ENCODE measurements at regions not wholly inside any gene's neighbourhood (a gene's known extent, or its start where the extent isn't known, plus 50 kb on each side); places are given as distances from the start of the nearest gene placed in this dataset.
A peak's percentile ranks its signal among the peaks of the same experiment; 100 is the strongest.

DNA sequence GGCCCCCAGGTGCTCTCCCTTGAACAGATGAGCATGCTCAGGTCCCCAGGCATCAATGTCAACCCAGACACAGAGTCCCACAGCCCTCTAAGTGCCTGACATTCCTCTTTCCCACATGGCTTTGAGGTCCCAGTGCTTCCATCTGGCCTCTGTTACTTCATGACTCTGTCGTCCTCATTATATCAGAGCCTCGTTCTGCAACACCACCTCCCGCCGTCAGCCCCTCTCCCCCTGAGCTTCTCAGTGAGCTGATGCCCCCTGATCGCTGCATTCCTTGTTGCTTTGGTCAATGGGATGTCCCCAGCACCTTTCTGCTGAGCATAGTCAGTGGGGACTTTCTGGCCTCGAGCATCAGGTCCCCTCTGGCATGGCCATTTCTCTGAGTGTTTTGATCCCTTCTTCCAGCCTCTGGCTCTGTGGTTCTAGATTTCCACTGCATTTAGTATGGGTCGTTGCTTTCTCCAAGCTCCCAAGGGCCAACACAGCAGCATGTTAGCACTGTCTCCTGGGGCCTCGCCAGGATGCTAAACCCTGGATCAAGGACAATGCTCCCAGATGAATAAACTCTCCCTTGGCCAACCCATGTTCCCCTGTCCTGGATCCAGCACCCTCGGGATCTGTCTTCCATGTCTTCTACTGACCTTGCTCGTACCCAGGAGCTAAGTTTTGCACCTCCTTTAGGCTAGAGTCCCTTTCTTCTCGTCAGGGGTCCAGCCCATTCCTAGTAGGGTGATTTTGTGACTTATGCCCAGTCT lies 143.2 kb upstream of the TWIST2 start:
- DNase-seq = no peak

DNA sequence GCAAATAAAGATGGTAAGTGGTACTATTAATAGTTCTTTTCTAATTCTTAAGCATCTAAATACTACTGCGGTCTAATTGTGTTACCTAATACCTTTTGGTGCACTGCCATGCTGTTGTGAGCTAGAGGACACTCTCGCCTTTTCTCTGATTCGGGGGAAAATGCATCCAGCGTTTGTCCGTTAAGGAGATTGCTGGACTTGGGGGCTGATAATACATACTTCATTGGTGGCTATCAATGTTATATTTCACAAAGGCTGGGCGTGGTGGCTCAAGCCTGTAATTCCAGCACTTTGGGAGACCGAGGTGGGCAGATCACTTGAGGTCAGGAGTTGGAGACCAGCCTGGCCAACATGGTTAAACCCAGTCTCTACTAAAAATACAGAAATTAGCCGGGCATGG lies 141.7 kb upstream of the TWIST2 start:
- DNase-seq = no peak

DNA sequence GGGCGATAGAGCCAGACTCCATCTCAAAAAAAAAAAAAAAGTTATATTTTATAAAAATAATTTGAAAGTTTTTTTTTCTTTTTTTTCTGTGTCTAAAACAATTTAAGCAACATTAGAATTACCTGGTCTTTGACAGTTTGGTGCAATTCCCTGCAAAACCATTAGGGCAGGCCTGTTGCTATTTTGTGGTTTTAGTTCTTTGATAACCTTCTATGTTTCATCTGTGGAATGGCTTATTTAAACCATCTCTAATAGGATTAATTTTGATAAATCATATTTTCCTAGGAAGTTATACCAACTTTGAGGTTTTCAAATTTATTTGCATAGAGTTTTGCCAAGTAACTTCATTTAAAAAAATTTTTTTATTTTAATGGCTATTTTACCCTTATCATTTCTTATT lies 141.2 kb upstream of the TWIST2 start:
- no peak for DNase-seq

DNA sequence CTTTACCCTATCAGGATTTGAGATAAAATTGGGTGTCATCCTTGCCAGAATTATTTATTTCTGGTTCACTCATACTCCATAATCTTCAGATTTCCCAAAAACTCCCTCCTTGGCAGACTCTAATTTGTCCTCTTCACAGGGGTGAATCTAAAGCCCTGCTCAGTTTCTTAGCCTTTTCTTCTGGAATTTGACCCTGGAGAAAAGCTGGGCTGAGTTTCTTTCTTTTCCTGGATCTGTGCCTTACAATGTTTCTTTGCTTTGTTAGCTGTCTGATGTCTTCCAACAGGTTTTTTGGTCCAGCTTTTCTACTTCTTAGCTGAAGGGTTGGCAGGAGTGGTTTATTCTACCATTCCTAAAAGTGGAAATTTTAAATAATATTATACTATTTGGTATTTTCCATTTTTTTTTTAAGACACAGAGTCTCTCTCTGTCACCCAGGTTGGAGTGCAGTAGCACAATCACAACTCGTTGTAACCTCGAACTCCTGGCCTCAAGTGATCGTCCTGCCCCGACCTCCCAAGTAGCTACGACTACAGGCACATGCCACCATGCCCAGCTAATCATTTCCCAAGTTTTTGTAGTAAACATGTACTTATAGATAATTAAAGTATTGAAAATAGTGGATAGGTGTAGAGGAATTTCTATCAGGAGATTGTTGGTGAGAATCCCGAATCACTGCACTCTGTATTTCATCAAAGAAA lies 138.4 kb upstream of the TWIST2 start:
- DNase-seq = no peak

DNA sequence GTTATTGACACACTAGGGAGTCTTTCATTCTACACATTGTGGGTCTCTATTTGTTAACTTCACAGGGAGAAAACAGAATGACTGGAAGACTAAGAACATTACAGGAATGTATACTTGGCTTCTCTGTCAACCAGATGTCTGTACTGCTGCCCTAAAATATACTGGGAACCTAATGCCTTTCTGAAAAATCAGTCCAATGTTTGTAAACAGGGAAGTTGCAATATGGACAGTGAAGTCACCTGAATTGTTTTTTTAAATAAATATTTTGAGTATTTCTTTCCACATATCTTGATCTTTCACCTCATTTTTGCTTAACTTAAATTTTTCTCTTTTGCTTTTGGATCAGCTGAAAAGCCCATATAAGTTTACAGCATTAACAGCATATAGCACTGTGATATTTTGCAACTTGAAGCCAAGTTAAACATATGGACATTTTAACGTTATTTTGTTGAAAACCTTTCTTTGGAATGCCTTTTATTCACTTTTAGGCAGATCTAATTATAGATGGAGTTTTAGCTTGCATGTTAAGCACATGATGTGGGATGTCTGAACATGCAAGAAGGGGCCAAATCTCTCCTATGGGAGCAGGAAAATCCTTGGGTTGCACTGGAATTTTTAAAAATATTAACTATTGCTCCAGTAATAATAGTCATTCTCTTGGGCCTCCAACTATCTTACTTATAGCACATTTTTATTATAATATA lies 137.7 kb upstream of the TWIST2 start:
- no peak for DNase-seq

DNA sequence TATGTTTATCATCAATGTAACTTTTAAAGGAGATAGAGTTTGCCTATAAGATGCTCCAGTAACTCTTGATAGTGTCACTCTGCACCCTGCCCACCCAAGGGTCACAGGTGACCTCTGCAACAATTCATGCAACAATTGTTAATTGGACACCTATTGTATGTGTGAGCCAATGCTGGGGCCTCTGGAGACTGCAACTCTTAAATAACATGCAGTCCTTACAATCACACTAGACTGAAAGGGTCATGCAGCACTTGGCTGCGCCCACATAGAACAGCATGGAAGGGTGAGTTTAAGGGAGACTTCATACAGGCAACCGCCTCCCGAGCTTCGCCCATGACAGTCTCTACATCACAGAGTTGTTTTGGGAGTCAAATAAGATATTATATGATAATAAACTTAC lies 137.1 kb upstream of the TWIST2 start:
- DNase-seq = no peak

DNA sequence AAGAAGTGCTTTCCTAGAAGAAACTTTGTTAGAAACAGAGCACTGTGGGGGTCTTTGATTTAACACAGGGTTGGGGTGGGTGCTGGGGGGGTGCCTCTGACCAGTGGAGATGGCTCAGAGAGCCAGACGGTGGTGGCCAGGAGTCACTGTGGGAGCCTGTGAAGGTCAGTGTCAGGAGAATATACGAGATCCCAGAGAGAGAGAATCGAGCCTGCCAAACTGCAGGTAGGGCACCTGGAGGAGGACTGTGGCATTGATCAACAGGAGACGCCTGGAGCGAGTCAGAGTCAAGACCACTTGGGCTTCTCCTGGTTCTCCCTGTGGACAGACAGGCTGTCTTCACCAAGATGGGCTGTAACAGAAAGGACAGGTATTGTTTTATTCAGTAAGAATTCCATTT lies 136.5 kb upstream of the TWIST2 start:
- DNase-seq = no peak

DNA sequence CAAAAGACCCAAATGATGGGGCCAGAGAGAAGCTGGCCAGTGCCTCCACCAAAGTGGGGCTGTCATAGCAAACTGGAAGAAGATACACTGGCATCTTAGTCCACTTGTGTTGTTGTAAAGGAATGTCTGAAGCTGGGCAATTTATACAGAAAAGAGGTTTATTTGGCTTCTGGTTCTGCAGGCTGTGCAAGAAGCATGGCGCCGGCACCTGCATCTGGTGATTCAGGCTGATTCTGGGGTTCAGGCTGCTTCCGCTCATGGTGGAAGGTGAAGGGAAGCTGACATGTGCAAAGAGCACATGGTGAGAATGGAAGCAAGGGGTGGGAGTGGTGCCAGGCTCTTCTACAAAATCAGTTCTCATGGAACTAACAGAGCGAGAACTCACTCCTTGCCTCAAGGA lies 135.9 kb upstream of the TWIST2 start:
- no peak for DNase-seq

DNA sequence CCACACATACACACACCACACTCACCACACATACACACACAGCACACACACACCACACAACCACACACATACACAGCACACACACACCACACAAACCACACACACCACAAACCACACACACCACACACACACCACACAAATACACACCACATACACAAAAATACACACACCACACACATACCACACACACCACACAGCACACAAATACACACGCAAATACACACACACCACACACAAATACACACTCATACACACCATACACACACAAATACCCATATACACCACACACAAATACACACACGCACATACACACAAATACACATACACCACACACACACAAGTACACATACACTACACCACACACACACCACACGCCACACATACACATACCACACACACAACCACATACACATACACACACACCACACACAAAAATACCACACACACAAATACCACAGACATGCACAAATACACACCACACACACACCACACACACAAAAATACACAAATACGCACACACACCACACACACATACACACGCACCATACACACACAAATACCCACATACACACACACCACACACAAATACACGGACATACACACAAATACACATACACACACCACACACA lies 134.6 kb upstream of the TWIST2 start:
- no peak for DNase-seq

DNA sequence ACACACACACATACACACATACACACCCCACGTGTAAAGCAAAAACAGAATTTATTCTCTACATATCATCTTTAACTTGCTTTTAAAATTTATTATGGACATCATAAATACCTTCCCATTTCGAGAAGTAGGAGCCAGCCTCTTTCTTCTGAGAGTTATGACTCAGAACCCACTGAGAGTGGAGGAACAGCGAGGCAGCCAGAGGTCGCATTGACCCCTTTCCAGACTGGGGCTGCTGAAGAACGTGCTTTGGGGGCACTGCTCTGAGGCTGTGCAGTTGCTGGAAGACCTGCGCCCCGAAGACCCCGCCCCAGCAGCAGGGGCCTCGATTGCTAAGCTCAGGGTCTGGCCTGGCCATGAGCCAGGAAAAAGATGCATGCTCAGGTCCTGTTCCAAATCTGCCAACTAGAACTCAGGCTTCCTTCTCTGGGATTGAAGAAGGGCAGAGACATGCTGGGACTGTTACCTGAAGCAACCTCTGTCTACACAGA lies 133.8 kb upstream of the TWIST2 start:
- DNase-seq = no peak

DNA sequence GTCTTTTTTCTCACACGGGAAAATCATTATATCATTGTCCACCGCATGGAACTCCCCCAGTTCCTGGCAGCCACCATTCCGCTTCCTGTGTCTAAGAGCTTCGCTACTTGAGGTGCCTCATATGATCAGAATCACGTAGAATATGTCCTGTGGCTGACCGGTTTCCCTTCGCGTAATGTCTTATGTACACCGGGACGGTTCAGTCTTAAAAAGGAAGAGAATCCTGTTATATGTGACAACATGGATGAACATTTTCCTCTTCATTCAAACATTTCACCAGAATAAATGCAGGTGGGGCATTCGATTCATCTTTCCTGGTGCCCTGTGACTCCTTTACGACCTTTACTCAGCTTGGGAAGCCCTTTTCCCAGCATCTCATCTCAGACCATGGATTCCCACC lies 131.7 kb upstream of the TWIST2 start:
- no peak for DNase-seq

DNA sequence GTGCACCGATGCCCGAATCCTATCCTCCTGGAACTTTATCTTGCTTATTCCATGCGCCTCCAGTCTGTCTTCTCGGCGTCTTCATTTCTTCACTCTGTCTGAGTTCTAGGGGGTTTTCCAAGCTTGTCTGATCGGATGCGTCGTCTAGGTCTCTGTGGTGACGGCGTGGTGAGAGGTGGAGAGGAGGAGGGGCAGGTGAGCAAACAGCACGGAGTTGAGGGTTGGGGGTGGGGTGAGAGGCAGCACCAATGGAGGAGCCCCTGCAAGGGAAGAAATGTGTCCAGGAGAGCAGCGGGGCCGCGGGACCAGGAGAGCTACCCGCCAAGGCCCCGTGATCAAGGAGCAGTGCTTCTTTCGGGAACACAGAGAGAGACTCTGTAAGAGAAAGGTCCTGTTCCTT lies 131.3 kb upstream of the TWIST2 start:
- no peak for DNase-seq

DNA sequence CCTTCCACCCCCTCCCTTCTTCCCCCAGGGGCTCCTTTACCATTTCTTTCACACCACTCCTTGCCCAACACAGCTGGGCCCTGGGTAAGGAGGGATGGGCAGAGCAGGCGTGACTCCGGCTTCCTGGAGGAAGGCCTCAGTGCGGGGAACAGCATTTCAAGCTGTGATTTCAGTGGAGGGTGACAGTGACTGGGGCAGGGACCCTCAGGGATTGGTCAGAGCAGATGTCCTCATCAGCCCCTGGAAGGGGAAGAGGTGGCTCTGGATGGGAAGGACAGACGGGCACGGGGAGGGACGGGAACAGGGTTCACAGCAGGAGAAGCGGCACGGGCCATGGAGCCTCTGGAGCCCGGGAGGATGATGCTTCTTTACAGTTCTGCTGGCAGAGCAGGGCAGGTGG lies 130.8 kb upstream of the TWIST2 start:
- no peak for DNase-seq

DNA sequence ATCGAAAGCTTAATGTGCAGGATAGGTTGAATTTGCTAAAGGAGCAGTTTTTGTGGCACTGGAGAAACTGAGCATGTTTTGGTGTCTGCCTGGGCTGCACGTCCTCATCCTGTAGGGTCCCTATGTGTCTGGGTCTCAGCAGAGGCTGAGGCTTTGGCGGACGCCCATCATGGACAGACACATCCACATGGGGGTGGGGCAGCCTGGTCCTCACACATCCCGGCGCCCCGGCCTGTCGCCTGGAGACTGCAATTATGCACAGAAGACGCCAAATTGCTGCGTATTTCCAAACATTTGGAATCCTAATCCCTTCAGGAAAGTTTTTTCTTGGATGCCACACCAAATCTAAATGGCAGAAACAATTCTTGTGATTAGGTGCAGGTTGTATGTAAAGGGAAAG lies 128.2 kb upstream of the TWIST2 start:
- DNase-seq = no peak

DNA sequence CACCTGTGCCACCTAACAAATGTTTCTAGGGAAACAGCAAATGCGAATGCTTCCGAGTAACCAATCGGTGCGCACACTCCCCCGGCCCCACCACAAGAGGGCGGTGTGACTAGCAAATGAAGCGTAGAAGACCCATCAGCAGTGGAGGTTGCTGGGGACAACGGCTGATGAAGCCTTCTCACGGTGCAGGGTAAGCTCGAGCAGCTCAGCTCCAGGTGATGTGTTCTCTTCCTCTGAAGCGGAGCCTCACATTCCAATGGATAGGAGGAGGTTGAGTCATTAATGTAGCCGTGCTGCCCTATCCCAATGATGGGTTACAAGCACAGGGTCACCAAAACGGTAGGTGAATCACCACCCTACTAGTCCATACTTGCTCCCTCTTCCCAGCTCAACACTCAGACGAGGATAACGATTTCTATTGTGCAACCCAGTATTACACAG lies 127.6 kb upstream of the TWIST2 start:
- peak; percentile 22 to 82 for DNase-seq

DNA sequence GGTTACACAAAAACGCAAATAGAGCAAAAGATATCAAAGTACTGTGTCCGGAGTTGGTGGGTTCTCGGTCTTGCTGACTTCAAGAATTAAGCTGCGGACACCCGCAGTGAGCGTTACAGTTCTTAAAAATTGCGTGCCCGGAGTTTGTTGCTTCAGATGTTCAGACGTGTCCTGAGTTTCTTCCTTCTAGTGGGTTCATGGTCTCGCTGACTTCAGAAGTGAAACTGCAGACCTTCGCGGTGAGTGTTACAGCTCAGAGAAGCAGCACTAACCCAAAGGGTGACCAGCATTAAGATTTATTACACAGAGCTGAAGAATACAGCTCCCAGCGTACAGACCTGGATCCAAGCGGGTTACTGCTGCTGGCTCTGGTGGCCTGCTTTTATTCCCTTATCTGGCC lies 125.7 kb upstream of the TWIST2 start:
- no peak for DNase-seq

DNA sequence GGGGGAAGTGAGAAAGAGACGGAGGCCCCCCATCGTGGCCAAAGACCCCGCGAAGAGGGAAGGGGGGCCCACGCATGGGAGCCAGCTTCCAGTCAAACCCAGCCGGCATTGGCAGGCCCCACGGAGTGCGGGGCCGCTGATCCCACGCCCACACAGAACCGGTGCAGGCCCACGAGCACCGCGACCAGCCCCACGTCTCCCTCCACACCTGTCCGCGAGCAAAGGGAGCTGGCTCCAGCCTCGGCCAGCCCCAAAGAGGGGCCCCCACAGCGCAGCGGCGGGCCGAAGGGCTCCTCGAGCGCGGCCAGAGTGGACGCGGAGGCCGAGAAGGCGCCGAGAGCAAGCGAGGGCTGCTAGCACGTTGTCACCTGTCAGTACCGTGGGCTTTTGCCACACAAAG lies 125.0 kb upstream of the TWIST2 start:
- DNase-seq = no peak

DNA sequence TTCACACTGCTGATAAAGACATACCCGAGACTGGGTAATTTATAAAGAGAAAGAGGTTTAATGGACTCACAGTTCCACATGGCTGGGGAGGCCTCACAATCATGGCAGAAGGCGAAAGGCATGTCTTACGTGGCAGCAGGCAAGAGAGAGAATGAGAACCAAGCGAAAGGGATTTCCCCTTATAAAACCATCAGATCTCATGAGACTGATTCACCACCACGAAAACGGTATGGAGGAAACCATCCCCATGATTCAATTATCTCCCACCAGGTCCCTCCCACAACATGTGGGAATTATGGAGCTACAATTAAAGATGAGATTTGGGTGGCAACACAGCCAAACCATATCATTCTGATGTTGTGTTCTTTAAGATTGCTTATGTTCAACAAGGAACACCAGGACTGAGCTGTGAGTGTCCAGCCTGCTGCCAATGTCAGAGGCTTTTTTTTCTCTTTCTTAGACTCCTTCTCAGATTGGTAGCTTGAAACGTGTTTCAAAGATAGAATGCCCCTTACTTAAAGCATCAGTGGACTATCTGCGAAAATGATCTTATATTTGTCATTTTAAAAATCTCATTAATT lies 124.1 kb upstream of the TWIST2 start:
- peak; percentile 46 to 66 for DNase-seq

DNA sequence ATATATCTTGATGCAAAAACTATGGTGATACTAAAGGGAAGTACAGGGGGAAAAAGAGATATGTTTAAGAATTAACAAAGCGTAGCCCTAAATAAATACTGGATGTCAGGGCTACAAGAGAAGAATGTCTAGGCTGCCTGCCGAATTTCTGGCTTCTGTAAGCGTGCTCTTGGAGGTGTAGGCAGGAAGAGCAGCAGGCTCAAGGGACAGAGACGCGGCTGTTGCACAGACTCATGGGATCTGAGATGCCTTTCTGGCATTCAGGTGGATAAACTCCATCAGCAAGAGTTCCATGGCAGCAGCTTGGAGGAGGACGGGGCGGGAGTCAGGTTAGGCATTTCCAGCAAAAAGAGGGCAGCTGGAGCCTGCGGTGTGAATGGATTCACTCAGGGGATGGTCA lies 123.2 kb upstream of the TWIST2 start:
- DNase-seq = no peak

DNA sequence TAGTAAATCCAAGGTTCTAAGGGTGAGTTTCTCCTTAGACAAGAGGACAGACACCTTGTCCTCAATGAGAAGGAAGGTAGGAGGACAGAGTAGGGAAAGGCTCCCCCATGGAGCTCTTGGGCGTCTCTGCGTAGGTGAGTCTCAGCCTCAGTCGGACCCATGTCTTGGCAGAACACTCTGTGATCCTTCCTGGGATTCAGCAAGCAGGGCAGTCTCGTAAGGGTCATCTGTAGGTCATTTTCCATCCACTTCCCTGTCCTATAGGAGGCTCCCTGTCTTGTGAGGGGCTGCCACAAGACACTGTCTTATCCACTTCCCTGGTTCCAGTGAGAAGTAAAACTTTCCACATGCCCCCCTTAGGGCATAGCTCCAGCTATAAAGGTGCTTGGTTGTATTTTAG lies 122.6 kb upstream of the TWIST2 start:
- DNase-seq = no peak

DNA sequence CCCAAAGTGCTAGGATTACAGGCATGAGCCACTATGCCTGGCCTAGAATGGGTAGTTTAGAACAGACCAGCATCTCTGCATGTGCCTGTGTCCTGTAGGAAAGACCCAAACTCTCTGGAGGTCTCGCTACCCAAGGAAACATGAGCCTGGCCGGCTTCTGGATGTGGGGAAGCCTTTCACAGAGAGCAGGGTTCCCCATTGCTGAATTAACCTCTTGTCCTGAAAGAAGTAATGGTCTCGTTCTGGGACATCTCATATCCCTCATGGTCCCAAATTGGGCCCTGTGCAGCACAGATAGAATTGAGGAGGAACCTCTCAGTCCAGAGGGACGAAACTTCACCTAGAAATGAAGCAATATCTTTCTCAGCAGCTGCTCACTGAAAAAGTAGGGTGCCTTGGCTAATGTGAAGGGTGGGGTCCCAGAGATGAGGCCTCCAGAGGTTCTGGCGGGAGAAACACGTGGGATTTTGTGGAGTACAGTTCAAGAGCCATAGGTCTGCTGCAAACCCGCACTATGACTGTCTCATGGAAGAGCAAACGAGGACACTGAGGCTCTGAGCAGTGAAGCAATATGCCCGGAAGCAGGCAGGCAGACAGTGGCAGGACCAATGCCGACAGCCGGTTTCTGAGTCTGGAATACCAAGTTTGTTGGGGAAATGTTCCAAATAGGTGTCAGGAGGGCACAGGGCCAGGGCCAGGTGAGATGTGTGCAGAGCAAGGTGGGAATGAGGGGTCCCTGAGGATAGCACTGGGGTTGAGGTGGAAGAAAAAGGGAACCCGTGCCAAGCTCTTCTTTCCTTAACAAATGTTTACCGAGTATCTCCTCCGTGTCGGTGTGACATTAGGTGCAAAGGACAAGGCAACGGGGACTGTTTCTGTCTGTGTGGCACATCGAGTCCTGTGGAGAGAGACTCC lies 121.0 kb upstream of the TWIST2 start:
- DNase-seq = no peak

Data from inflammatory macrophage treated with lipopolysaccharide for 1 hour (primary cell).